ENCODE measurements at regions not wholly inside any gene's neighbourhood (a gene's known extent, or its start where the extent isn't known, plus 50 kb on each side); places are given as distances from the start of the nearest gene placed in this dataset.

- DNase-seq: no peak
Measured at GRCh38 chr1:38277646-38278045, 231.1 kb upstream of the POU3F1 start.

- no peak for DNase-seq
Measured at GRCh38 chr1:38275960-38276359, 229.4 kb upstream of the POU3F1 start.

GRCh38 chr1:38274974-38275373, 228.4 kb upstream of the POU3F1 start:
- DNase-seq: no peak

GRCh38 chr1:38273196-38273804, 226.7 kb upstream of the POU3F1 start:
- no peak for DNase-seq

- DNase-seq: no peak
Measured at GRCh38 chr1:38272515-38272914, 225.9 kb upstream of the POU3F1 start.

- DNase-seq: no peak
Measured at GRCh38 chr1:38270849-38271633, 224.4 kb upstream of the POU3F1 start.

GRCh38 chr1:38269923-38270848, 223.6 kb upstream of the POU3F1 start:
- DNase-seq: no peak

- no peak for DNase-seq
Measured at GRCh38 chr1:38268226-38268625, 221.6 kb upstream of the POU3F1 start.

- no peak for DNase-seq
Measured at GRCh38 chr1:38267037-38268036, 220.7 kb upstream of the POU3F1 start.

GRCh38 chr1:38266197-38266520, 219.6 kb upstream of the POU3F1 start:
- no peak for DNase-seq

- no peak for DNase-seq
Measured at GRCh38 chr1:38265293-38266196, 219.0 kb upstream of the POU3F1 start.

GRCh38 chr1:38263438-38263837, 216.8 kb upstream of the POU3F1 start:
- no peak for DNase-seq

- no peak for DNase-seq
Measured at GRCh38 chr1:38261574-38261973, 215.0 kb upstream of the POU3F1 start.

GRCh38 chr1:38258085-38258627, 211.6 kb upstream of the POU3F1 start:
- DNase-seq: no peak

- no peak for DNase-seq
Measured at GRCh38 chr1:38257374-38257773, 210.8 kb upstream of the POU3F1 start.

- no peak for DNase-seq
Measured at GRCh38 chr1:38256072-38256471, 209.5 kb upstream of the POU3F1 start.

- no peak for DNase-seq
Measured at GRCh38 chr1:38253314-38253713, 206.7 kb upstream of the POU3F1 start.

- DNase-seq: no peak
Measured at GRCh38 chr1:38250356-38250755, 203.8 kb upstream of the POU3F1 start.

- DNase-seq: no peak
Measured at GRCh38 chr1:38249001-38249400, 202.4 kb upstream of the POU3F1 start.

- no peak for DNase-seq
Measured at GRCh38 chr1:38246955-38247952, 200.7 kb upstream of the POU3F1 start.
